ENCODE measurements at regions not wholly inside any gene's neighbourhood (a gene's known extent, or its start where the extent isn't known, plus 50 kb on each side); places are given as distances from the start of the nearest gene placed in this dataset.
A peak's percentile ranks its signal among the peaks of the same experiment; 100 is the strongest.

DNA sequence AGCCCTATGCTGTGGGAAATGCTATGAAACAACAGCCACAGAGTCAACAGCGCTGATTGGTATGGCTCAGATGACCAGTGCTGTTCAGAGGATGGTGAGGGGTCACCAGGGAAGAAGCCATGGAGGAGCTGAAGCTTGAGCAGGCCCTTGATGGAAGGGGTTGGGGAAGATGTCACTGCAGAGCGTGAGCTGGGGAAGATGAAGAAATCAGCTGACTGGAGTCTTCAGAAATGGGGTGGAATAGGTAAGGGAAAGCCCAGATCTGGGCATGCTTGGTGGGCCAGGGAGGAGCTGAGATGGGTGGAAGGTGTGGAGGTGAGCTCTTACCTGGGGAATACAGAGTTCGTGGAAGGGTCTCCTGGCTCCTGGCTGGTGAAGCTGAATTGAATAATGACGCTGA is 105.4 kb upstream of the PLET1 start:
- H3K4me3 ChIP-seq (ENCODE audit: low read depth, low read length): no peak overlapping the region
- no peak for DNase-seq (ENCODE audit: low read depth)
- TF ChIP-seq CTCF (IDR thresholded peaks at IDR 0.05; ENCODE audit: insufficient read depth, low read depth, low read length): no peak

DNA sequence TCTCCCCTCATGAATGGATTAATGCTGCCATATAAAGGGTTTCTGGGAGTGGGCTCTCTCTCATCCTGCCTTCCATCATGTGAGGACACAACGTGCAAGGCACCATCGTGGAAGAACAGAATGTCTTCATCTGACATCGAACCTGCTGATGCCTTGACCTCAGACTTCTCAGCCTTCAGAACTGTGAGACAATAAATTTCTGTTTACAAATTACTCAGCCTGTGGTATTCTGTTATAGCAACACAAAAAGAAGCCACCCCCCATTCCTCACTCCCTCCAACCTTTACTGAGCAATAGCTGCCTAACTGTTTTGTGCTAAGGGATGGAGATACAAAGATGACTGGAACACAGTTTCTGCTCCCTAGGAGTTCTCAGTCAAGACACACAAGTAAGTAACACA is 106.1 kb upstream of the PLET1 start:
- TF ChIP-seq CTCF (IDR thresholded peaks at IDR 0.05; ENCODE audit: insufficient read depth, low read depth, low read length): no peak
- no peak overlapping the region for H3K4me3 ChIP-seq (ENCODE audit: low read depth, low read length)
- peak; percentile 93 for DNase-seq (ENCODE audit: low read depth)

DNA sequence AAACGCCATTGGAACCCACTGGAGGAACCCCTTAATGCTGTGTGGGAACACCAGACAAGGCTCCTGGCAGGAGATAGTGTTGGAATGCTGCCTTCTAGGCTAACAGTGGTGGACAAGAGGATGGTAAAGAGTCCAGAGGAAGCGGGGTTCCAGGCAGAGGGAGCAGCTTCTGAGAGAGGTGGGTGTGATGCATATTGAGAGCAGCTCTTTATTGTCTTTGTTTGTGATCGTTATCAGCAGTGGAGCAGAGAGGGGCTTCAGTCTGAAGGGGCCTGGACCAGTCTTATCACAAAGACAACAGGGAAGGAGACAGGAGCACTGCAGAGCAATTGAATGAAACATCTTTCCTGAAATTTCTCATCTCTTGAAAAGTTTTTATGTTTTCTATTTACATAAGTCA is 106.8 kb upstream of the PLET1 start:
- no peak for TF ChIP-seq CTCF (IDR thresholded peaks at IDR 0.05; ENCODE audit: insufficient read depth, low read depth, low read length)
- DNase-seq (ENCODE audit: low read depth): no peak
- no peak overlapping the region for H3K4me3 ChIP-seq (ENCODE audit: low read depth, low read length)

- TF ChIP-seq CTCF (IDR thresholded peaks at IDR 0.05; ENCODE audit: insufficient read depth, low read depth, low read length): no peak
- no peak for DNase-seq (ENCODE audit: low read depth)
- no peak overlapping the region for H3K4me3 ChIP-seq (ENCODE audit: low read depth, low read length)
These were observed 107.2 kb upstream of the PLET1 start for GRCh38 chr11:112367895-112368294.

DNA sequence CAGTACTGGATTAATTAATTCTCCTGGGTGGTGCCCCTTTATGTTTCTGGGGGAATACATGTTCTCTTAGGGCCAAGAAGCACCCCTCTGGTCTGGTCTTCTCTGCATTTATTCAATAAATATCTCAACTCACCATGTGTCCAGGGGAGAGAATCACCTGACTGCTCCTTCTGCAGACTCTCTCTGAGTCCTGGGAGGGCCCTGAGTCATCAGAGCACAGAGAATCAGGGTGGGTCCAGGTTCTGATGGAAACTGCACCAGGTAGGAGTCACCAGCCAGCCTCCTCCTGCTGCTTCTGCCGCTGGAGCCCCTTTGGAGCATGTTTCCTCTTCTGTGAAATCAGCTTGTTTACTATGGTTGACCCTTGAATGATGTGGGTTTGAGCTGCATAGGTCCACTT is 107.7 kb upstream of the PLET1 start:
- no peak for TF ChIP-seq CTCF (IDR thresholded peaks at IDR 0.05; ENCODE audit: insufficient read depth, low read depth, low read length)
- DNase-seq (ENCODE audit: low read depth): no peak
- no peak overlapping the region for H3K4me3 ChIP-seq (ENCODE audit: low read depth, low read length)

GRCh38 chr11:112369374-112369773 is 108.7 kb upstream of the PLET1 start:
- H3K4me3 ChIP-seq (ENCODE audit: low read depth, low read length): no peak overlapping the region
- no peak for DNase-seq (ENCODE audit: low read depth)
- no peak for TF ChIP-seq CTCF (IDR thresholded peaks at IDR 0.05; ENCODE audit: insufficient read depth, low read depth, low read length)

- no peak overlapping the region for H3K4me3 ChIP-seq (ENCODE audit: low read depth, low read length)
- no peak for DNase-seq (ENCODE audit: low read depth)
- no peak for TF ChIP-seq CTCF (IDR thresholded peaks at IDR 0.05; ENCODE audit: insufficient read depth, low read depth, low read length)
These were observed 109.3 kb upstream of the PLET1 start for GRCh38 chr11:112369916-112370315.
